Epithelial cell of esophagus (primary cell): ENCODE measurements at regions not wholly inside any gene's neighbourhood (a gene's known extent, or its start where the extent isn't known, plus 50 kb on each side); places are given as distances from the start of the nearest gene placed in this dataset.

Experiments used
- DNase-seq: peaks from one replicate; pipeline ENCODE4 v3.0.0; 2010; ENCODE audit warnings: low read depth
- H3K4me3 ChIP-seq: 2 replicates; pipeline ENCODE4 v1.5.1; 2011; ENCODE audit warnings: mild to moderate bottlenecking, low read length, control low read depth
- CTCF ChIP-seq: IDR thresholded peaks from 2 replicates; pipeline ENCODE4 v1.5.1; 2011; ENCODE audit warnings: low read depth, mild to moderate bottlenecking, low read length, control low read depth, inconsistent platforms; ENCODE audit not compliant: insufficient read depth; ENCODE audit errors: missing control alignments

GRCh38 chr11:106457727-106458126 lies 380.3 kb downstream of the AASDHPPT start:
- peak; percentile 81 for DNase-seq
- H3K4me3 ChIP-seq: no peak overlapping the region
- no peak for TF ChIP-seq CTCF

GRCh38 chr11:106459135-106459534 lies 381.7 kb downstream of the AASDHPPT start:
- DNase-seq: no peak
- H3K4me3 ChIP-seq: no peak overlapping the region
- no peak for TF ChIP-seq CTCF

GRCh38 chr11:106461148-106461691 lies 383.8 kb downstream of the AASDHPPT start:
- H3K4me3 ChIP-seq: no peak overlapping the region
- no peak for TF ChIP-seq CTCF
- DNase-seq: no peak

GRCh38 chr11:106461839-106462545 lies 384.5 kb downstream of the AASDHPPT start:
- TF ChIP-seq CTCF: no peak

GRCh38 chr11:106463154-106463553 lies 385.7 kb downstream of the AASDHPPT start:
- TF ChIP-seq CTCF: no peak
- no peak overlapping the region for H3K4me3 ChIP-seq
- DNase-seq: no peak

More at GRCh38 chr11:106461839-106462545, 384.5 kb downstream of the AASDHPPT start:
- no peak for DNase-seq
- H3K4me3 ChIP-seq: no peak overlapping the region

- no peak for TF ChIP-seq CTCF
- no peak for DNase-seq
- H3K4me3 ChIP-seq: no peak overlapping the region
These were observed 386.3 kb downstream of the AASDHPPT start for GRCh38 chr11:106463796-106464201.

- H3K4me3 ChIP-seq: no peak overlapping the region
- TF ChIP-seq CTCF: no peak
- DNase-seq: peak; percentile 65
These were observed 387.3 kb downstream of the AASDHPPT start for GRCh38 chr11:106464728-106465127.
